ENCODE measurements at regions not wholly inside any gene's neighbourhood (a gene's known extent, or its start where the extent isn't known, plus 50 kb on each side); places are given as distances from the start of the nearest gene placed in this dataset.

DNA sequence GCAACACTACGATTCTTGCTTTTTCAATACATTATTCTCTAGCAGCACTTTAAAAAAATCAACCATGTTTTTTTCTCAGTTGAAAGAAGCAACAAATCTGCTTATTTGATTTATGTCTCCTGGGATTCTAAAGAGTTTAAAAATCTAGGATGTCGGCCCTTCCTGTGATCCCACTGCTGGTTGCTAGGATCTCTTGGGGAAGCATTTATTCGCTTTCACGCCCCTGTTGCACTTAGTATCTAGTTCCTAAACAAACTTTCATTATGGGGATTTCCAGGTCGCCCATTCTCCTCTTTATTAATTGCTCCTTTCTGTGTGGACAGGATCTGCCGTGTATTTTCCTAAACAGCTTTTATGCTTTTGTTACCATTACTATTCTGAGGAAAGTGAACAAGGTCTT is 313.5 kb downstream of the AGTPBP1 start:
- DNase-seq (ENCODE audit: low spot score), result no peak

DNA sequence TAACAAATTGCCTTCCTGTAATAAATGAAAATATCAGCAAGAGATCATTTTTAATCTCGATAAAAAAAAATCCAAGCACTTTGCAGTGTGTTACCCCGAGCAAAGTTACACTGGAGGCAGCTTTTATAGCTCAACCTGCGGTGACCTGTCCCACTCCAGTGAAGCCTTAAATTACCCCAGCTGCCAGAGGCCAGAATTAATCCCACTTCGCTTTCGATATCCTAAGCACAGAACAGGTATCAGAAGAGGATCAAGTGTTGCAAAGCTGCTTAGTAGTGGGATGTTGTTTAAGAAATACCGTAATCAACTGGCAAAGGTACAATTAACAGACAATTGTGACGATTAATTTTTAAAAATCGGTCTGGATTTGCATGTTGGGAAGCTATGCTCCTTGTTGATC is 314.0 kb downstream of the AGTPBP1 start:
- DNase-seq (ENCODE audit: low spot score), result no peak

DNA sequence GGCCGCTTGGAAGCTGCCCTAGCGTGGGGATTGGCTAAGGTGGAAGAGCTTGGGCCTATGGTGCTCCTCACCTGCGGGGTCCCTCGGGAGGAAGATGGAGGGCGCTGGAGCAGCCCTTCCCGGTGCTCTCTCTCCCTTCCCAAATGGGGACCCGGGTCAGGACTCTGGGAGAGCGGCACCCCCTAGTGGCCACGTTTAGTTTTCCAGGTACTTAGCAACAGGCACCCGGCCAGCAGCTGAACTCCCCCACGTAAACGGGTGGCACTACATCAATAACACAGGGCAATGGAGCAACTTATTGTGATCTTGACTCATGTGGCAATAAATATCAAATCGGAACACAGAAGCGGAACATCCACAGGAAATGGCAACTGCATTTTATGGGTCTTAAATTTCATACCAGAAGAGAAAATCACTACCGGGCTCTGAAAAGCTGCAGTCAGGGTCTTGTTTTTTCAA is 316.6 kb downstream of the AGTPBP1 start:
- DNase-seq (ENCODE audit: low spot score), result peak; percentile 62

DNA sequence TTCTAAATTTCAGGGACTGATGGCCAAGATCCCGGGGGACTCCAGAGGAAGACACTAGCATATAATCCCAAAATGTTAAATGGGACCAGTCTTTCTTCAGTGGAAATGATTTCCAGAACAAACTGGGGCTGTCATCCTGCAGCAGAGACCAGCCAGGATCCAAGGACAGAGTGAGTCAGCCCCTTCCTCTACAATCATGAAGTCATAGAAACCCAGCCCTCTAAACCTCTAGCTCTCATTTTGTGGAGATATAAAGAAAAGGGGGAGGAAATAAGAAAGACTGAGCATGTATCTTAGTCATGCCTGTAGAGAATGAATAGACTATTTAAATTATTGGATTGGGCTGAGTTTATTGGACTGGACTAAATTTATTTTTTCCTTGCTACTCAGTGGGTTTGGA is 318.3 kb downstream of the AGTPBP1 start:
- DNase-seq (ENCODE audit: low spot score), result no peak

DNA sequence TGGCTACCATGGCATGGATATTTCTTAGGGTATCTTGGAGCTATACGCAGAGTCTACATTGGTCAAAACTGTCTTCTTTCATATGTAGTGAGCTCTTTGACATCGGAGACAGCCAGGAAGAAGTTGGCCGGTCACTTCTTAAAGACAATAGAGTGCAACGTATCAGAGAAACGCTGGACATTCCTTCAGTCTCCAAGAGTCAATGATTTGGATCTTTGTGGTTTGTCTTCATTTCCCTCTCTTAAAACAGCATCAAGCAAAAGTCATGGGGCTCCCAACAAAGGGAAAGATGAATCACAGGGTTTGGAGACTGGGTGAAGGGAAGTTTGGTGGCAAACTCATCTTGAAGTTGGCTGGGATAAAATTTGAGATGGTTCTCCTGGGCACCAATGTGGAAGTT is 320.1 kb downstream of the AGTPBP1 start:
- DNase-seq (ENCODE audit: low spot score), result no peak

DNA sequence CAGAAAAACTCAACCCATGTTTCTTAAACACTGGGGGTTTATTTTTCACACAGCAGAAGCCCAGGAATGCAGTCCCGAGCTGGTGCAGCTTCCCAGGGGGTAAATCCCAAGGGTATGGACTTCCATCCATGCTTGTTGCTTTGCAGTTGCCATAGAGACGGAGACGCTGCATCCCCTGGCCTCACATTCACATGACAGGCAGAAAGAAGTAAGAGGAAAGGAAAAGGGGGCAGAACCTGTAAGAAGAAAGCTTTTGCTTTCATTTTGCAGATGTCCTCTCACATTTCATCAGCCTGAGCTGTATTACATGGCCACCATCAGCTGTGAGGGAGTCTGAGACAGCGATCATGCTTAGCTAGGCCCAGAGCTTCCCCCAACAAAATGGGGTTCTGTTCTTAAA is 321.0 kb downstream of the AGTPBP1 start:
- DNase-seq (ENCODE audit: low spot score), result no peak

DNA sequence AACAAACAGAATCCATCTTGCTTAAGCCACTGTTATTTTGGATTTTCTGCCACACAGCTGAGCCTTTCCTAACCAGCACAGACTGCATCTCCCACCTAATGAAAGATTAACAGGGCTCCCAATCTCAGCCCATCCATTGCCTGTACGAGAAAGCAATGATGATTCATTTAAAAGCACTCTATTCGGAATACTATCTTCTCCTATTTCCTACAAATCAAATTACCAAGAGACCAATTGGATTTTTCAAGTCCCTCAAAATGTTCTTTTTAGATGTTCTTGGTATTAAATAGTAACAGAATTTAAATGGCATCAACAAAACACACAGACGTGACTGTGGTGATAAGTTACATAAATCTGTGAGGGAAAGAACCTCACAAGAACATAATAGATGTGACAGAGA is 324.1 kb downstream of the AGTPBP1 start:
- no peak for DNase-seq (ENCODE audit: low spot score)

DNA sequence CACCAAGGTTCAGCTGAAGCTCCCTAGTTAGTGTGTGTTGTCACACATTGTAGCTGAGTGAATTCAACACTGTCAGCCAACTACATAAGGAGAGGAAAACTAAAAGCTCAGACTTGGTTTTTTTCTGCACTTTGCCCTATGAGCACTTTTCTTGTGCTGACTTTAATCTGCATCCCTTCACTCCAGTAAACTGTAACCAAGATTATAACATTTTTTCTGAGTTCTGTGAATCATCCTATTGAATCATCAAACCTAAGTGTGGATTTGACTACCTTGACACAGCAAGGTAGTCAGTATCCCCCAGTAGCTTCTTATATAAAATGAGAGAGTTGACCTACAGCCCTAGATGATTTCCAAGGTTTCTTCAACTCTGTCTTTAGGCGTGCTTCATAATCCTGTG is 325.0 kb downstream of the AGTPBP1 start:
- no peak for DNase-seq (ENCODE audit: low spot score)

DNA sequence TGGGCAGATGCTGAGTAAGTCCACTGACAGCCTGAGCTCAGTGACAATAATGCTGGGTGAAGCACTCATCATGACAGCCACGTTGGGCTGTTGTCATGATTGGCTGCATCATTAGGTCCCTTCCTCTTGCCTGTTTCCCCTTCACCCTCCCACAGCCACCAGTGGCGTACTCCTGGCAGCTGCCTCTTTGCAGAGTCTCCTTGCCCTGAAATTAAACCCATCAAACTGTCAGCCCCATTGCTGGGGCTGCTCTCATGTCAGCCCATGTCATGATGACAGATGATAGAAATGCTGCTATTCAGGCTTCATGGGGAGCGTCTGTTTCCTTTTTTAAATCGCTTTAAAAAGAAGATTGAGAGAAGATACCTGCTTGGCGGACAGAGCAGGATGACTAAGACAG is 327.4 kb downstream of the AGTPBP1 start:
- no peak for DNase-seq (ENCODE audit: low spot score)

DNA sequence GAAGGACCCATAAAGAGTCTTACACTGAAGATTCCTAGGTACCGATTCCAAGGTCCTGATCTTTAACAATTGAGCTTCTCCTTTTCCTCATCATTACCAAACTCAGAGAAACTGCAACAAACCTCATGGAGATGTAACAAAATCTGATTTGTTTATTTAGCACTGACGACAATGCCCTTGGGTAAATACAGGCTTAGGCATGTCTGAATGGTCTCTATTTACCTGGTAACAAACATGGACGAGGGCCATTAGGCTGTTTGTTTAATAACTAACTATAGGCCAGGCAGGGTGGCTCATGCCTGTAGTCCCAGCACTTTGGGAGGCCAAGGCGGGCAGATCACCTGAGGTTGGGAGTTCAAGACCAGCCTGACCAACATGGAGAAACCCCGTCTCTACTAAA is 333.3 kb downstream of the AGTPBP1 start:
- DNase-seq (ENCODE audit: low spot score), result no peak

DNA sequence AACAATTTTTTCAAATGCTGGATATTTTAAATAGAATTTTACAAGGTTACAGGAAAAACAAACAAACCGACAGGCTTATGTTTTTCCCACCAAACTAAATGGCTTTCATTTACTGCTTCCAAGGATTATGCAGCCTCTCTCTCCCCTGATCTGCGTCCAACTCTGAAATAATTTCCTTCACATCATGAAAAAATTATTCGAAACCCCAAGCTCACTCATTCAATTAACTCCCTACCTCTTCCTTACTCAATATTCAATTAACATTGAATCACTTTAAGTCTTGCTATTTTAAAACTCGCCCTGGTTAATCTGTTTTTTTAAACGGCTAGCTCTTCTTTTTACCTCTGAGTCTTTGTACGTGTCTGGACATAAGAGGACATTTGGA is 336.2 kb downstream of the AGTPBP1 start:
- no peak for DNase-seq (ENCODE audit: low spot score)

DNA sequence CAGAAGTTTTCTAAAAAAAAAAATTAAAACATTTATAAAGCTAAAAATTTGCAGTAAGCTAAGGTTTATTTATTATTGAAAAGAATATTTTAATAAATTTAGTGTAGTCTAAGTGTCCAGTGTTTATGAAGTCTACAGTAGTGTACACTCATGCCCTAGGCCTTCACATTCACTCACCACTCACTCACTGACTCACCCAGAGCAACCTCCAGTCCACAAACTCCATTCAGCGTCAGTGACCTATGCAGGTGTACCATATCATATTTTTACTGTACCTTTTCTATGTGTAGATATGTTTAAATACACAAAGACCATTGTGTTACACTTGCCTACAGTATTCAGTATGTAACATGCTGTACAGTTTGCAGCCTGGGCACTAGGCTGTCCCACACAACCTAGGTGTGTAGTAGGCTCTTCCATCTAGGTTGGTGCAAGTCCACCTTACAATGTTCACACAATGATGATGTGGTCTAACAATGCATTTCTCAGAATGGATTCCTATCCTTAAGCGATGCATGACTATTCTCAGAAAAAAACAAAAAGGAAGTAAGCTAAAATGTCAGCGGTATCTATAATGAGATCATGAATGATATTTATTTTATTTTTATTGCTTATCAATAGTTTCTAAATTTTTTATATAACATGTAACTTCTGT is 336.7 kb downstream of the AGTPBP1 start:
- no peak for DNase-seq (ENCODE audit: low spot score)

DNA sequence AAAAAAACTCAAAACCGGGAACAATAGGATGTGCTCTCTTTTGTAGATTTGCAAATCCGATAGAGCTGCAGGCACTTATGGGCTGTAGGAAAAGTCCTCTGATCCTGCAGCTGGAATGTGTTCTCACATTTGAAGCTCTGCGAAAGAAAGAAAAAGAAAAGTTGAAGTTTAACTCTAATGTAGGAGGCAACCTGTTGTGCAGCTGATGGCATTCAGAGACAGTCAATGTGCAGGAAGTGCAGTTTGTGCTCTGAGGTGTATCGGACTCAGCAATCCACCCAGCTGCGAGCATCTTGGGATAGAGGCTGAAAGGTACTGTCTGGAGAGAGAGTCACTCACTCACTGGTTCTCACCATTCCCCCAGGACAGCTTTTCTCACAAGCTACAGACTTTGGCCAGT is 339.2 kb downstream of the AGTPBP1 start:
- no peak for DNase-seq (ENCODE audit: low spot score)

DNA sequence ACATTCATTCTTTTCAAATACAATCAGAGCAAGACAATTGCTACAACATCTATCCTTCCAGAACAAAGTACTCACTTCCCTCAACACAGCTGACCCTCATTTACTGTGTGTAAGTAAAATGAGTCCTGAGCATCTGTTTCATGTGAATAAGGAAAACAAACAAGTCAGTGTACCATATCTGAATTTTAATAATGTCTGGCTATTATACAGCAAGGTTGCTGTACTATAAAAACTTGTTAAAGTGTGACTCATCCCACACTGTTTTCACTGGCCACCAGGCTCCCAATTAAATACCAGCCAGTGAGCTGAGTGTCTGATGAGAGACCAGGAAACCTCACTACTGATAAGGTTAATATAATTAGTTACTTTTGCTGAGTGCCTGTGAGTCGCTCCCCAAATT is 339.8 kb downstream of the AGTPBP1 start:
- DNase-seq (ENCODE audit: low spot score), result no peak

DNA sequence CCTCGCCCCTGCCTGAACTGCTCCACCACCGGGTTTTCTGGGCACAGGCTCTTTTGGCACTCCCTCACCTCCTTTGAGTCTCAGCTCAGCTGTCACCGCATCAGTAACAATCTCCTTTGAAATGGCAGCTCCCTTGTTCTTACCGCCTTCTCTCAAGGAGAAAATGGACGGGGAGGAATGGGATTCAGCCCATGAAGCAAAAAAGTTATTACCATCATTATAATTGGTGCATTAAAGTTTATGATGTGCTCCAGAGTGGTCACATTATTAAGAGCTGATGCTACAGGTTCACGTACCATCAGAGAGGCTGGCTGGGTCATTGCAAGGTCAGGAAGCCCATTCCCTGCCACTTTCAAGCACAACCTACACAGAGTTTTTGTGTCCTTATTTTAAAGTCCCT is 344.7 kb downstream of the AGTPBP1 start:
- no peak for DNase-seq (ENCODE audit: low spot score)

DNA sequence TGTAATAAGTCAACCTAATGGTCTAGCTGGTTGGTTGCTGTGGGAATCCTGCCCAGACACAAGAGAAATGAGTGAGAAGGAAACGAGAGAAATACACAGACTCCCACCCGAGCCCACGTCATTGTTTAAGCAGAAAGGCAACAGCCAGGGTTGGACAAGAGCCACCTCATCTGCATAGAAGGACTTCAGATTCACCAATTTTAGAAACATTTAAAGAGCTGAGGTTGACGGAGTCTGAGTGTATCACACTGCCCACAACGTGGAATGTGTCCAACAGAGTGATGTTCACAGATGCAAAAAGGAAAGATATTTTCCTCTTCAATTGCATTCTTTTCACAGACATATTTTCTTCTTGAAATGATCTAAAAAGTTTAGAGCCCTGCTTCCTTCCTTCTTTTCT is 349.5 kb downstream of the AGTPBP1 start:
- no peak for DNase-seq (ENCODE audit: low spot score)

DNA sequence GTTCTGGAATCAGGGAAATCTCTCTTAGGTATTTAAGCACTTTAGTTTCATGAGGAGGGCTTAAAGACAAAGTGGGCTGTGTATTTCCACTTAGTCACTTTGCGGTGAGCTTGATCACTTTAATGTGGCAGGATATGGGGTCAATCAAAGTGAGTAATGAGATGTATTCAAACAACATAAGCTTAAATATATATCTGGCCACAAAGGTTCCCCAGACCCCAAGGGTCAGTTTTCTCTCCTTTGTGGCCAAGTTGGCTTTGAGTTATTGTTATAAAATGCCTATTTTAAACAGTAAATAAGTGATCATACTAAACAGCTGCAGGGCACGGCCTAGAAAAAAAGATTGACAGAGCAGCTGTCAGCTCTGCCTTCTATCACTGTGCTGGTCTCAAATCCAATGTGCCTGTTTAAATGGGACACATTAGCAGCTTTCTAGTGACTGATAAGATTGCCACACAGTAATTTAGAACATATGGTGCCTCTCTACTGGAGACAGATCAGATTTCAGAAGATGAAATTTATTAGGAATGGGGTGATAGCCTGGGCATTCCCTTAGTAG is 363.9 kb downstream of the AGTPBP1 start:
- DNase-seq (ENCODE audit: low spot score), result no peak

DNA sequence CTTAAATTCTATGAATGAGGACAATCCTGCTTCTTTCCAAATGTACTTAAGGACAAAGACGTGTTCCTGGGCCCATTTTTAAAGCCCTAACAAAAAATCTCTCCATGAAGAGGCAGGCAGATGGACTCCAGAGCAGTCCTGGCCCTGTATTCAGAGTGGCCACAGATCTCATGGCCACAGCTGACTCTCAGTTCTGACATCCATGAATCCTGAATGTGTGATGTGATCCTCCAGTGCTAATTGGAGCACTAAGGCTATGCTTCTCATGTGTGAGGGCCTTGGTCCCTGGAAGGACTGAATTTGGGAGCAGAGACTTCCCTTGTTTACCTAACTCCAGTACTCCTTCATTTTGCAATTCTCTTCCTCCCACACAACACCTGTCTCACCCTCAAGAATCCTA is 373.0 kb downstream of the AGTPBP1 start:
- DNase-seq (ENCODE audit: low spot score), result no peak

DNA sequence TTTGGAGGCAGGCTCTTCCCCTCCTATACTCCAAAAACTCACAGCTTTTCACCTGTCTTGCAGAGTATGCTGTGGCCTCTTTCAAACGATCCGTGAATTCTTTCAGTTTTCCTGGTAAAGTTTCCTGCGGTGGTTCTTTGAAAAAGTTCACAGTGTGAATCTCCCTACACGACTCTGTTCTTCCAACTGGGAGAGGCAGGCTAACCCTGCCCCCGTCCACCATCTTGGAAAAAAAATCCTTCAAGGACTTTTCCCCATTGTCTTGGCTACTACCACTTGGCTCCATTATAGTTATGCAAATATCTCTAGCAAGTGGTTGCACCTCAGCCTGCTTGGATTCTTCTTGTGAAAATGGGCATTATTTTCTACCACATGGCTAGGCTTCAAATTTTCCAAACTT is 382.6 kb downstream of the AGTPBP1 start:
- no peak for DNase-seq (ENCODE audit: low spot score)

DNA sequence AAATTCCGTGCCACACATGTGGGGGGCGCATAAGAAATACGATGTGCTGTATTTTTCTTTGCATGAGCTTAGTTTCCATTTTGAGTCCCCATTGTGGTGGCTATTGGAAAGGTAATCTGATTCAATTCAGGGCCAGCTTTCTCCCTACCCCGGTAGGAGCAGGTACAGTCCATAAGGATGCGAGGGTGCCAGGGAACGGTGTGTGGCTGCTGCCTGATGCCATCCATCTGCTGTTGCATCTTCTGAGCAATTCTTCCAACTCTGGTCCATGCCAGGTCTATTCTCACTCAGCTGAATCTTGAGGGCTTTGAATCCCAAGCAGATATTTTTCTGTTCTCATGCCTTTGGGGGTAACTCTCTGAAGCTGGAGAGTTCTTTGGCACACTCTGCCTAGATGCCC is 392.7 kb downstream of the AGTPBP1 start:
- DNase-seq (ENCODE audit: low spot score), result no peak

DNA sequence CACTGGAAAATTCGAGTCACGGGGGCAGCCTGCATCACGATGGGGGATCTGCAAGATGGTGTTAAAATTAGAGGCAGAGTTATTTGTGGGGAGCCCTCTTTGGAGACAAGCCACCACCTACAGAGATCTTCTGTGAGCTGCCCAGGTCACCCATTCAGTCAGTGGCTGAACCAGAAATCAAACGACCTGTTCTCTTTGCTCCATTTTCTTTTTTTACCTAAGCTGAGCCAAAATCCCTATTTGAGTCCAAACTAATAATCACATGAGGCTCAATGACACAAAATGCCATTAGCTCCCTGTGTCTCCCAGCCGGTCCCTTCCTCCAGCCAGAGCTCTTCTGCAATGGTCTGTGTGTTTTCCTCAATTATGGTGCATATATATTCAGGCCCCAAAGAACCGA is 394.2 kb downstream of the AGTPBP1 start:
- no peak for DNase-seq (ENCODE audit: low spot score)

DNA sequence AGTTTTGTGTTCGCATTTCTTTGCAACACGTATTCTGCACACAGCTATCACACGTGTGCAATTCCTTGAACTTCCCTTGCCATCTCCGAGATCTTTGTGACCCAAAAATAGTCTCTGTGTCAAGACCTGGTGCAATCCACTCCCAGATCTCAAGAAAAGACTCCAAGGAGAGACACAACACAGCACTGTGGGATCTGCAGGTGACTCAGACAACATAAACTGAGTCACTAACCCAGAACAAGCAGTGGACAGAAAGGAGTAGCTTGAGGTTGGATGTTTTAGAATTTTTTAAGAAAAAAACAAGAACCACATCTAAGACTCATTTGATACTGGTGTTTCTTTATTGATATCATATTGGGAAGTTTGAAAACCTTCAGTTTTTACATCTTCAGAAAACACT is 396.9 kb downstream of the AGTPBP1 start:
- DNase-seq (ENCODE audit: low spot score), result no peak

DNA sequence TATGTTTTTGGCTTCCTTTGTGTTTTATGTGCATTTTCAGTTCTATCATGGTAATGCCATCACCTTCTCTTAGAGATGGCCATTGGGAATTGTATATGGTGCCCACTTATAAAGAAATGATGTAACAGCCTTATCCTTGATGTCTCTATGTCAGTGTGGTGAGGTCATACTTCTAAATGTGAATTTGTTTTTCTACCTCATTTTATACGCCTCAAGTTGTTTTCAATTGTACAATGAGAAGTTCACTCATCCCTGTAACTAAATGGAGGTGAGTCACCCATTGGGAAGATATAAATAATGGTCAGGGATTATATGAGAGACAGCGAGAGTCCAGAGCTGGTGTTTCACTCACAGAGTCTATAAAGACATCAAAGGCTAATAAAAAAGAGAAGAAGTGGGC is 402.4 kb downstream of the AGTPBP1 start:
- DNase-seq (ENCODE audit: low spot score), result no peak

DNA sequence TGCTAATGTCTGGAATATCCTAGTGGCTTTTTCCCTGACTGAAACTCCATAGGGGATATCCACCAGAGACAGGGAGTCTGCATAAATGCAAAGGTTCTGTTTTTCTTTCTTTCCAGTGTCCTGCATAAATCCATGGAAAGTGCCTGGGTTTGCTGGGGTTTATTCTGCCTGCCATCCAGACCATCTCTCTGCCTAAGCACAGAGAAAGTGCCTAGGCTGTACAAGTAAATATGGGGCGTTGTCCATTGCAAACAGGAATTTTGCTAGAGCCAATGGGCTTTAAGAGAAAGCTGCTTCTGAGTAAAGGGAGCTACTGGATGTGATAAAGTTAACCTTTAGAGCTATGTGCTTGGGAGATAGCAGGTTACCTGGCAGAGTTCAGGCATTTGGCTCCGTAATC is 407.5 kb downstream of the AGTPBP1 start:
- no peak for DNase-seq (ENCODE audit: low spot score)
